ENCODE measurements at regions not wholly inside any gene's neighbourhood (a gene's known extent, or its start where the extent isn't known, plus 50 kb on each side); places are given as distances from the start of the nearest gene placed in this dataset.

DNA sequence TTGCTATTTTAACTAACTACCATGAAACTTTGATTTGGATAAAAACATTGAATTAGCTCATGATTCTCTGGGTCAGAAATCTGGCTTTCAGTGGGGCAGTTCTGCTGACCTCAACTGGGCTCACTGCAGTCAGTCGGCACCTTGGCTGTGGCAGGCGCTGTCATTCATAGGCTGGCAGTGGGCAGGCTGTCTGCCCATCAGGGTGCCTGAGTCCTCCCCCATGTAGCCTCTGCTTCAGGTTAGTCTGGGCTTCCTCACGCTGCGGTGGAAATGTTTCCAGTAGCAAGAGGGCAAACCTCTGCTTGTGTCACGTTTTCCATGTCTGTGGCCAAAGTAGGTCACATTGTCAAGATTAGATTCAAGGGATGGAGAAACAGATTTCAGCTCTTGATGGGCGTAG is 251.0 kb upstream of the TCF21 start:
- no peak for DNase-seq (ENCODE audit: extremely low read depth, low read depth)
- TF ChIP-seq, protein P1, sequence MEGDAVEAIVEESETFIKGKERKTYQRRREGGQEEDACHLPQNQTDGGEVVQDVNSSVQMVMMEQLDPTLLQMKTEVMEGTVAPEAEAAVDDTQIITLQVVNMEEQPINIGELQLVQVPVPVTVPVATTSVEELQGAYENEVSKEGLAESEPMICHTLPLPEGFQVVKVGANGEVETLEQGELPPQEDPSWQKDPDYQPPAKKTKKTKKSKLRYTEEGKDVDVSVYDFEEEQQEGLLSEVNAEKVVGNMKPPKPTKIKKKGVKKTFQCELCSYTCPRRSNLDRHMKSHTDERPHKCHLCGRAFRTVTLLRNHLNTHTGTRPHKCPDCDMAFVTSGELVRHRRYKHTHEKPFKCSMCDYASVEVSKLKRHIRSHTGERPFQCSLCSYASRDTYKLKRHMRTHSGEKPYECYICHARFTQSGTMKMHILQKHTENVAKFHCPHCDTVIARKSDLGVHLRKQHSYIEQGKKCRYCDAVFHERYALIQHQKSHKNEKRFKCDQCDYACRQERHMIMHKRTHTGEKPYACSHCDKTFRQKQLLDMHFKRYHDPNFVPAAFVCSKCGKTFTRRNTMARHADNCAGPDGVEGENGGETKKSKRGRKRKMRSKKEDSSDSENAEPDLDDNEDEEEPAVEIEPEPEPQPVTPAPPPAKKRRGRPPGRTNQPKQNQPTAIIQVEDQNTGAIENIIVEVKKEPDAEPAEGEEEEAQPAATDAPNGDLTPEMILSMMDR (IDR thresholded peaks at IDR 0.05; ENCODE audit: low read depth, low read length): no peak

DNA sequence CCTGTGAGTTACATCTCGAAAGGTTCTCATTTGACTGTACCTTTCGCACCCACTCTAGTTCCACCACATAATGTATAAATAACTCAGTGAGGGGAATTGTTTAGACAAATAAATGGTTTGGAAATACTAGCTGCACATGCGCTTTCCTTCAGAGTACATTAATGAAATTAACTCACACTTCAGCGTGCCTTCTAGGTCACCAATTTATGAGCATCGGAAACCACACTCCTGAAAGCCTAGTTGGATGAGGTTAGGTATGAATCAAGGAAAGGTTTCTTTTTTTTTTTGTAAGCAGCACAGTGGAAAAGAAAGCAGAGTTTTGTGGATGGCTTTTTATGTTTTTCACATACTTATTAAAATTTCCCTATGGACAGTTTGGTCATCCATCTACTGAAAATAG is 247.8 kb upstream of the TCF21 start:
- TF ChIP-seq, protein P1 (IDR thresholded peaks at IDR 0.05; ENCODE audit: low read depth, low read length): no peak
- no peak for DNase-seq (ENCODE audit: extremely low read depth, low read depth)

DNA sequence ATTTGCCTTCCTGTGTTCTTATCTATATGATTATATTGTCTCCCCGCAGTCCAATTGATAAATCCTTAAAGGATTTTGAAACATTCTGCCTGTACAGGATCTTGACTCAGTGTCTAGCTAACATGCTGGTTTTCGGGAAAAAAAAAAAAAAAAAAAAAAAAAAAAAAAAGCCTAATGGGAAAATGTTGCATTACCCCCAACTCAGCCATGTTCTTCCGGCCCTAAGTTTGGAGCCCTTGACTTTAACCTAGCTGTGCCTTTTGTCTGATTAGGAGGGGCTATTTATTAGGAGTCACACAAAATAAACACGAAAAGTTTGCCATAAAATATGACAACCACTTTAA is 244.4 kb upstream of the TCF21 start:
- TF ChIP-seq, protein P1 (IDR thresholded peaks at IDR 0.05; ENCODE audit: low read depth, low read length): no peak
- DNase-seq (ENCODE audit: extremely low read depth, low read depth): no peak

DNA sequence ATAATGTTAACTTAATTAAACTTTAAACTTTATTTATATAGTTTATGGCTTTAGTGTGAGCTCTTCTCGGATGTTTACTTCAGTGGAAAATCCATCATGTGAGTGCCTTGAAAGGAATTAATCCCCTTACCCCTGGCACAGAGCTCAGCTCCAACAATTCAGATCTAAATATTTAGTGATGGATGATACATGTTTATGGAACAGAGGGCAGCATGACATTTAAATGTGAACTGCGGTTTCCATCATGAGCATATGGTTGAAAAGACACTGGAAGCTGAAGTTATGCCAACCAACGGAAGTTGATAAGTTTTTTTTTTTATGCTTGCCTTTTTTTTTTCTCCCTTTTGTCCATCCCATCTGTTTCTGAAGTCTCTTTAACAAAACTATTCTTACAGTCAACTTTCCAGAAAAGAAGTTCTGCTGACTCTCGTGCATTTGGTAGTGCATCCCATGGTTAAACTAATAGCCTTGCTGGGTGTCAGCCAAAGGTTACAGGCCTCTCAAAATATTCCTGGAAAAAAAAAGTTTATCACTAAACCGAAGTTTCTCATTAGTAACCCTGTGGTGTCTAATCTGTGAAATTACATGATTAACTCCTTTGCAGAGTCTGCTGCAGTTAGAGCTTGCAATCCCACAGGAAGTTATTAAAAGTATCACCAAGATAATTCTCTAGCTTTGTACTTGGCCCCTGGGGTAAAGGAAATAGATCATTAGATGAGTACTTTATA is 243.9 kb upstream of the TCF21 start:
- DNase-seq (ENCODE audit: extremely low read depth, low read depth): no peak
- TF ChIP-seq, protein P1 (IDR thresholded peaks at IDR 0.05; ENCODE audit: low read depth, low read length): no peak

DNA sequence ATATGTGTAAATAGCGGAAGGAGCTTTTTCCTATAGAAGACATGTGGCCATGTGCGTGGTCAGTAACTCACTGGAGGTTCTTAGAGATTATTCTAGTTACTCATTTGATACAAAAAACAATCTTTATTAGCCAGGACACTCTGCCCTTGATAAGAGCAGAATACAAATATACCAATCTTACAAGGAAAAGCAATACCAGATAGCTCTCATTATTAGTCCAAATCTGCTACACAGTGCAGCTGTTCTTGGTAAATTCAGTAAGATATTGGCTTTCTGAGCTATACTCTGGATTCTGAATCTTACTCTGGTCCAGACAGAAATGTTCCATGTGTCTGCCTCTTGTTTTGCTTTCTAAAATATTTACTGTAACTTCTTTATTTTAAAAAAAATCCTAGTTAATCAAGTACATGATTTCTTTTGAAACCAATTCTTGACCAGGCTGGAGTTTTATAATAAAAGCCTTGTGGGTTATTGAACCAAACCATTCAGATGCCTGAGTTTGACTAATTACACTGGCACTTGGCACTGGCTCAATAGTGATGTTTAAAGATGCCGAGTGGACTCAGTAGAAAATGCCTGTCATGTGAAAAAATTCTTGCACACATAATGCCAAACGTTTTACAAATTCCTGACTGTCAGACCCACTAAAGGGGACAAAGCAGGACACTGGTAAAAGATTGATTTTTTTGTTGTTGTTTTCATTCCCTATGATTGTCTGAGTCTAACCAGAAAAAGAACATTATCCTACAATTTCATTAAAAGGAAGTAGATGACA is 242.8 kb upstream of the TCF21 start:
- DNase-seq (ENCODE audit: extremely low read depth, low read depth): peak; percentile 81
- TF ChIP-seq, protein P1 (IDR thresholded peaks at IDR 0.05; ENCODE audit: low read depth, low read length): no peak

DNA sequence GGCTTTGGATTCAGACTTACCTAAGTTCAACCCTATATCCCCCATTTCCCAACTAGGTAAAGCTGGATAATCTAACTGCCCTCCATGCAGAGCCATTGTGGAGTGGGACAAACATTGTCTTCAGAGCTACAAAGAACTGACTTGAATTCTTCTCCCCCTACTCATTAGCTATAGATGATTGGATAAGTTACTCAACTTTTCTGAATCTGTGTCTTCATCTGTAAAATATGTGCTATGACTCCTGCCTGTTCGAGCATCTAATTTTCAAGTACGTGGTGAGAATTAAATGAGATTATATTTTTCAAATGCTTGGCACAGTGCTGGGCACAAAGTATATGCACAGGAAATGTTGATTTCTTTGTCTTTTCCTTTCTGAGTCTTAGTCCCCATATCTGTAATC is 240.3 kb upstream of the TCF21 start:
- DNase-seq (ENCODE audit: extremely low read depth, low read depth): no peak
- TF ChIP-seq, protein P1 (IDR thresholded peaks at IDR 0.05; ENCODE audit: low read depth, low read length): no peak

DNA sequence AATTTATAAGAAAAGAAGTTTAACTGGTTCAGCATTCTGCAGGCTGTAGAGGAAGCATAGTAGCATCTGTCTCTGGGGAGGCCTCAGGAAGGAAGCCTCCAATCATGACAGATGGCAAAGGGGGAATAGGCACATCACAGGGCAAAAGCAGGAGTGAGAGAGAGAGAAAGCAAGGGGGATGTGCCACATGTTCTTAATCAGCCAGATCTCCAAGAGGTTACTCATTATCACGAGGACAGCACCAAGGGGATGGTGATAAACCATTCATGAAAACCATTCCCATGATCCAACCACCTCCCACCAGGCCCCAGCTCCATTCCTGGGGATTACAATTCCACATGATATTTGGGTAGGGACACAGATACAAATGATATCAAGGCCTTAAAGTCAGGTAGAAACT is 217.5 kb upstream of the TCF21 start:
- TF ChIP-seq, protein P1 (IDR thresholded peaks at IDR 0.05; ENCODE audit: low read depth, low read length): no peak
- no peak for DNase-seq (ENCODE audit: extremely low read depth, low read depth)

Measured in AG09319 (cell line).